H54 (cell line): ENCODE measurements at regions not wholly inside any gene's neighbourhood (a gene's known extent, or its start where the extent isn't known, plus 50 kb on each side); places are given as distances from the start of the nearest gene placed in this dataset.

ENCODE experiments used
- DNase-seq: peaks from one replicate; pipeline ENCODE4 v3.0.0; 2011; ENCODE audit warnings: low spot score, mixed read lengths; ENCODE audit not compliant: insufficient read length
- FAIRE-seq: peaks from 3 replicates; lab custom pipeline; 2011; peaks lifted over from hg19 to GRCh38; lab: Jason Lieb, UNC
- POLR2A ChIP-seq: IDR thresholded peaks from 2 replicates; pipeline ENCODE4 v1.6.1; 2011; ENCODE audit warnings: low read depth, mild to moderate bottlenecking, low read length

DNA sequence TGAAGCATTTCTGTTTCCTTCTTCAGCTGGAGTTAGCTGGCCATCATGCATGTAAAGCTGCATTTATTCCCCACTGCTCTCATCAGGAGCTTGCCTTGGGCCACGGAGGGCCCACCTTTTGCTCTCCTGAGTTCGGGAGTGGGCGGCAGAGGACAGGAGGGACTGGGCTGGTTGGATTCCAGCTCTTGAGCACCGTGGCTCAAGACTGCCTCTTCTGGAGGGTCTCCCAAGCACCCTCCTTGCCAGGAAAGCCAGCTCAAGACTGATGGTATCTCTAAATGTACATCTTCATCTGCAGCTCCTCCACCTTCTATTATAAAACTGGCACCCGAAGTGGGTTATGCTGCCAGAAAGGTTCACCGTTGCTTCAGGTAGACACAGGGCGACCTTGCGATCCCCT, 399.6 kb upstream of the IRX1 start:
- DNase-seq (no peak), FAIRE-seq (no peak)
- TF ChIP-seq POLR2A, result no peak

- DNase-seq, result no peak
- no peak for TF ChIP-seq POLR2A
- FAIRE-seq, result no peak
Observed at GRCh38 chr5:3194684-3195083, 400.9 kb upstream of the IRX1 start.

GRCh38 chr5:3194271-3194670, 401.4 kb upstream of the IRX1 start:
- no peak for FAIRE-seq
- TF ChIP-seq POLR2A, result no peak

DNA sequence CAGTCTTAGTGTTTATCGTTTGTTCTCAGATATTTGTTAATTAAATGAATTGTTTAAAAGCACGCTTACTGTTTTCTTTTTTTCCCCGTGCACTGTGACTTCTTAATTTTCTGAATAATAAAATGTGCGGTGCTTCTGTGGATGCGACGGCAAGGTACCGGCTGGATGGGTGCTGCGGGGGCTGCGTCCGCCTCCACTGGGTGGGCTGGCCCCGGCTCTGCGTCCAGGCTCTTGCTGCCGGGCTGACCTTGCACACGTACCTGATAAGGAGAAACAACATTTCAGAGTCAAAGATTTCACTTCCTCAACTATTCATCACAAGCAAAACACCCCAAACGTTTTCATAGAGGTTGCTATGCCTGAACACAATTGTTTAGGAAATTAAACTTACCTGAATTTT, 404.0 kb upstream of the IRX1 start:
- TF ChIP-seq POLR2A, result no peak
- no peak for DNase-seq
- no peak for FAIRE-seq

More at GRCh38 chr5:3194271-3194670, 401.4 kb upstream of the IRX1 start:
- DNase-seq, result no peak

- FAIRE-seq (no peak), DNase-seq (no peak)
Observed at GRCh38 chr5:3190930-3191329, 404.7 kb upstream of the IRX1 start.

DNA sequence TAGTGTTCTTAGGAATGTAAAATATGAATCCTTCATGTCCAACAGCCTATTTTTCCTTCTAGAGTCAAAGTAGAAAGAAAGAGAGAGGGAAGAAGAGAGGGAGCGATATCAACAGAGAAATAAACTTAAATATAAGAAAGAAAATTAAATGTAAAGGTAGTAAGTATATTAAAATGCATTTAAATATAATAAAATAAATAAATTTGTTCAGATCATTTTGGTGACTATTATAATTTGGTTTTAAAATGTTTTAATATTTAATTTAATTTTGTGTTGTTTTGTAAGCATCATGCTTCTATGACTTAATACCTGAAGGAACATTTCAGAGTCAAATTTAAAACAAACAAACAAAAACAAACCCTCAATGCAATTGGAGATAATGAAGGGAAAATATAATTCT, 405.2 kb upstream of the IRX1 start:
- TF ChIP-seq POLR2A, result no peak
- FAIRE-seq (no peak), DNase-seq (no peak)

More at GRCh38 chr5:3190930-3191329, 404.7 kb upstream of the IRX1 start:
- TF ChIP-seq POLR2A, result no peak

- TF ChIP-seq POLR2A, result no peak
- DNase-seq (no peak), FAIRE-seq (no peak)
Observed at GRCh38 chr5:3187771-3188425, 407.7 kb upstream of the IRX1 start.

- DNase-seq (no peak), FAIRE-seq (no peak)
- TF ChIP-seq POLR2A, result no peak
Observed at GRCh38 chr5:3186736-3187405, 408.8 kb upstream of the IRX1 start.

- no peak for TF ChIP-seq POLR2A
- DNase-seq (no peak), FAIRE-seq (no peak)
Observed at GRCh38 chr5:3186156-3186555, 409.5 kb upstream of the IRX1 start.

GRCh38 chr5:3185488-3185887, 410.1 kb upstream of the IRX1 start:
- TF ChIP-seq POLR2A, result no peak
- no peak for DNase-seq
- FAIRE-seq, result no peak

DNA sequence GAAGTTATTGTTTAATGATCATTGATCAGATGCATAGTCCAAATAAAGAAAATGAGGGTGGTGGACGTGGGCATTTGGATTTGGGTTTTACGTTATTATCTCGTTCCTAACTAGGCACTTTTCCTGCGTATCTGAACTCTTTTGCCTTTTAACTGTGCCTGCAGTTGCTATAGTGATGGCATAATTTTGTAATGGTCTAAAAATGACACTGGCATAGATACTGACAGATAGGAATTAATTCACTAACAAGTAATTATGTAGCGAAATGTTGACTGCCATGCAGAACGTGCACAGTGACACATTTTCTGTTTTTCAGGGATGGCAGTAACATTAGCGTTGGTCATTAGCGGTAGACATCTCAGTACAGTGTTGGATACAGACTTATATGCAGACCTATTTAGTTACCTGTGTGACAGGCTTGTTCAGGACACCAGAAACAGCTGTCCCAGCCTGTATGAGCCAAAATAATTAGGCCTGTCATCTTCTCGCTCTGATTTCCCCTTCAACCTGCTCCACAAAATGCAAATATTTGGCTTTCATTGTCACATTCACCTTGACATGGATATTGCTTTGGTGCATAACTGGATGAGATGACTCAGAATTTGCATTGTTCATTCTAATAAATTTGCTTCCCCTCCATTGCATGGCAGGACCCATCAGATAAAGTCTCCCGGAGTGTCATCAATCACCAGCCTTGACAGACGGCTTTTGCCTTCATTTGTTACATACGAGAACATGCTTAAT, 413.3 kb upstream of the IRX1 start:
- DNase-seq (no peak), FAIRE-seq (no peak)
- TF ChIP-seq POLR2A, result no peak

DNA sequence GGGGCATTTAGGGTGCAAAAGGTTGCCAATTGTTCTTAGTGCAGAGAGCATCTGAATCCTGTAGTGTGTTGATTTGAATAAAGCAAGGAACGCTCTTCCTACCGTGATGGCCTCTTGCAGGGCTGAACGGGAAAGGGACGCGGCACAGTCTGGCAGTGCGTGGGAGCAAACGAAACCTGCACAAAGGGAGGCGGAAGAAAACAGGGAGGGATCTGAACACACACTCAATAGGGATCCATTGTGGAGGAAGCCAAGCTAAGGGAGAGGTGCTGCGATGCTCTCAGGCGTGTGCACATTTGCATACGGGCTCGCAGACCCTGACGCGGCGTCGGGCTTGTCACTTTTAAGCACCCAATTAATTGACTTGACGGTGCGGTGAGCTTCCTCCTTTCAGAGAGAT, 414.0 kb upstream of the IRX1 start:
- TF ChIP-seq POLR2A, result no peak

GRCh38 chr5:3180636-3181035, 415.0 kb upstream of the IRX1 start:
- no peak for TF ChIP-seq POLR2A
- DNase-seq, result no peak
- no peak for FAIRE-seq

More for the DNA sequence above, 414.0 kb upstream of the IRX1 start:
- FAIRE-seq (no peak), DNase-seq (no peak)

DNA sequence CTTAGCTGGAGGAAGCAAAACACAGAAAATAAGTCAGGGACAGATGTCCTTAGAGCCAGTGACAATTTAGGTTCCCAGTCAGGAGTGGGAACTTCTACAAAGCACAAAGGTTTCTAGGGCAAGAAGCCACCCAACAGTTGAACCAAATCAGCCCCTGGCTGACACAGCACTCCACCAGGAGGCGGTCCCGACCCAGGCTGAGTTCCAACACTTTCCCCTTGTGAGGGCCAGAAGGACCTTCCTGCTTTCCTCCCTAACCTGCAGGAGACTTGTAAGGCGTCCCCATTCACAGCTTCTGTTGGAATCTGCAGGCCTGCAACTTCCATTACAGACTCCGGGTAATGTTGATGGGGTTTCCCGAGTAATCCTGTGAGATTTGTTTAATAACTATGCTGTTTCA, 416.4 kb upstream of the IRX1 start:
- no peak for TF ChIP-seq POLR2A
- DNase-seq, result no peak
- FAIRE-seq, result no peak

DNA sequence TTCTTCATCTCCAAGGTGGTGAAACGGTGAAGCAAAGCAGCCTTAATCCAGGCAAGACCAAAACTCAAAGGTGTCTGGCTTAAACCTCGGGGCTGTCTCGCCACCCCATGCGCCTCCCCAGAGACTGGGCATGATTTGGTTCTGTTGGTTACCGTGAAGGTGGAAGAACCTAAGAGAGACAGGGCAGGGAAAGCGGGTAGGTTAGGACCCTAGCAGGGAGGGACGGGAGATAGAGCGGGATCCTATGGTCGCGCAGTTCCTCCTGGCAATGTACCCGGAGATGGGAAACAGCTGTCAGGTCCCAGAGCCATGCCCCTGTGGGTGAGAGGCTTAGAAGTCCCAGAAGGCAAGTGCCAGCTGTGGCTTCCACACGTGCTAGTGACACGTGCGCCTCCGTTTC, 418.3 kb upstream of the IRX1 start:
- DNase-seq, result no peak
- no peak for TF ChIP-seq POLR2A
- no peak for FAIRE-seq
